ENCODE measurements at regions not wholly inside any gene's neighbourhood (a gene's known extent, or its start where the extent isn't known, plus 50 kb on each side); places are given as distances from the start of the nearest gene placed in this dataset.

DNA sequence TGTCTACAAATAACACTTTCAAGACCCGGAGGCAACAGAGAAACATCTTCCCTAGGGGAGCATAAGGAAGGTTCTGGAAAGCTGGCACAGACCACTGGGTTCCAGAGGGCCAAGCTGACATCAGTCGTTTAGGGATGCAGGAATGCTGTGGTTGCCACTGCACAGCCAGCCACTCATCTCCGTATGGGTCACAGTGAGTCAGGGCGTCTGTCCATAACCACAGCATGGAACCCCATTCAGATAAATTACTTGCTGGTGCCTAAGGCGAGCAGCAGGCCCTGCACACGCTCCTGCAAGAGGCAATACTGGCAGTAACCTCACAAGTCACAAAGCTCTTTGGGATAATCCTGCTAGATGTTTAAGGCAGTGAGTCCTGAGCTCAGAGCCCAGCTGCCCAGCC lies 140.9 kb upstream of the UBL3 start:
- H2AFZ ChIP-seq (ENCODE audit: low read depth, low read length) = no peak overlapping the region

DNA sequence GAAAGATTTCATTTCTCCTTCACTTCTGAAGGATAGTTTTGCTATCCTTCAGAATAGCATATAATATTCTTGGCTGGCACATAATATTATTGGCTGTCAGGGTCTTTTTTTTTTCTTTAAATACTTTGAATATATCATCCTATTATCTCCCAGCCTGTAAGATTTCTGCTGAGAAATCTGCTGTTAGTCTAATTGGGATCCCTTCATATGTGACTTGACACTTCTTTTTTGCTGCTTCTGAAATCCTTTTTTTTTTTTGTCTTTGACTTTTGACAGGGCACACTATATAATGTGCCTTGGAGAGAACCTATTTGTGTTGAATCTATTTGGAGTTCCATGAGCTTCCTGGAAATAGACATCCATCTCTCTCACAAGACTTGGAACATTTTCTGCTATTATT lies 136.9 kb upstream of the UBL3 start:
- Histone ChIP-seq H3K4me3 (ENCODE audit: low read length) (no peak overlapping the region), H3K27me3 (ENCODE audit: low read depth, low read length) (no peaks in the 10 kb centered on the region), H3K4me1 (ENCODE audit: low read length) (no peaks in the 10 kb centered on the region), H3K36me3 (replicated peaks; ENCODE audit: low read depth, low read length) (no peaks in the 10 kb centered on the region), H4K20me1 (ENCODE audit: insufficient read depth, low read length) (no peaks in the 10 kb centered on the region), H3K9ac (ENCODE audit: low read length) (no peak overlapping the region), H2AFZ (ENCODE audit: low read depth, low read length) (no peak overlapping the region), H3K9me3 (ENCODE audit: insufficient read depth, low read length) (no peaks in the 10 kb centered on the region), H3K79me2 (ENCODE audit: low read length) (no peaks in the 10 kb centered on the region), H3K27ac (ENCODE audit: low read length) (no peak overlapping the region), H3K4me2 (ENCODE audit: low read length) (no peak overlapping the region)
- no peak for TF ChIP-seq EZH2phosphoT487 (IDR thresholded peaks at IDR 0.05; ENCODE audit: low read depth)
- TF ChIP-seq, protein P1, sequence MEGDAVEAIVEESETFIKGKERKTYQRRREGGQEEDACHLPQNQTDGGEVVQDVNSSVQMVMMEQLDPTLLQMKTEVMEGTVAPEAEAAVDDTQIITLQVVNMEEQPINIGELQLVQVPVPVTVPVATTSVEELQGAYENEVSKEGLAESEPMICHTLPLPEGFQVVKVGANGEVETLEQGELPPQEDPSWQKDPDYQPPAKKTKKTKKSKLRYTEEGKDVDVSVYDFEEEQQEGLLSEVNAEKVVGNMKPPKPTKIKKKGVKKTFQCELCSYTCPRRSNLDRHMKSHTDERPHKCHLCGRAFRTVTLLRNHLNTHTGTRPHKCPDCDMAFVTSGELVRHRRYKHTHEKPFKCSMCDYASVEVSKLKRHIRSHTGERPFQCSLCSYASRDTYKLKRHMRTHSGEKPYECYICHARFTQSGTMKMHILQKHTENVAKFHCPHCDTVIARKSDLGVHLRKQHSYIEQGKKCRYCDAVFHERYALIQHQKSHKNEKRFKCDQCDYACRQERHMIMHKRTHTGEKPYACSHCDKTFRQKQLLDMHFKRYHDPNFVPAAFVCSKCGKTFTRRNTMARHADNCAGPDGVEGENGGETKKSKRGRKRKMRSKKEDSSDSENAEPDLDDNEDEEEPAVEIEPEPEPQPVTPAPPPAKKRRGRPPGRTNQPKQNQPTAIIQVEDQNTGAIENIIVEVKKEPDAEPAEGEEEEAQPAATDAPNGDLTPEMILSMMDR (IDR thresholded peaks at IDR 0.05; ENCODE audit: low read depth, low read length) = no peak

More for the DNA sequence above, 140.9 kb upstream of the UBL3 start:
- H3K9ac ChIP-seq (ENCODE audit: low read length) = no peak overlapping the region
- H4K20me1 ChIP-seq (ENCODE audit: insufficient read depth, low read length) = no peaks in the 10 kb centered on the region
- H3K36me3 ChIP-seq (replicated peaks; ENCODE audit: low read depth, low read length) = no peaks in the 10 kb centered on the region
- no peak overlapping the region for H3K4me2 ChIP-seq (ENCODE audit: low read length)
- 0 out of 2 replicates have a peak, but pooled peaks cover 3% of the 10 kb centered on the region for H3K27me3 ChIP-seq (ENCODE audit: low read depth, low read length)
- H3K9me3 ChIP-seq (ENCODE audit: insufficient read depth, low read length) = no peaks in the 10 kb centered on the region
- no peak overlapping the region for H3K27ac ChIP-seq (ENCODE audit: low read length)
- H3K4me1 ChIP-seq (ENCODE audit: low read length) = no peaks in the 10 kb centered on the region
- no peaks in the 10 kb centered on the region for H3K79me2 ChIP-seq (ENCODE audit: low read length)
- TF ChIP-seq, protein P1 (IDR thresholded peaks at IDR 0.05; ENCODE audit: low read depth, low read length) = no peak
- no peak for TF ChIP-seq EZH2phosphoT487 (IDR thresholded peaks at IDR 0.05; ENCODE audit: low read depth)
- no peak overlapping the region for H3K4me3 ChIP-seq (ENCODE audit: low read length)

DNA sequence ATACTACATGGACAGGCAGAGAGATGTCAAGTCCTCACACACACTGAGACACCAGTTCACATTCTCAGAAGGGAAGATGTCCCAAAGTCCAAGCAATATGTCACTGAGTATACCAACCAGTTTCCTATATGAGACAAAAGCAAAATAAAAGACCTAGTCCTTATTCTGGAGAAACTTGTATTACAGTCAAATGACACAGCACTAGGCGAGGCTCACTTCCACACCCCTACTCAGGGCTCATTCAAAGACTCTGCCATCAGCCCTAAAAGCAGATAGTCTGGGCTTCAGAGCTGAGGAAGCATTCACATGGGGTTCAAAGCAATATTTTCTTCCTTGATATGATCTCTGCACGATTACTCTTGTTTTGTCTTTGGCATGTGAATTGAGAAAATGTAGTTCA lies 129.9 kb upstream of the UBL3 start:
- Histone ChIP-seq H3K9me3 (ENCODE audit: insufficient read depth, low read length) (no peaks in the 10 kb centered on the region), H3K4me2 (ENCODE audit: low read length) (no peak overlapping the region), H3K79me2 (ENCODE audit: low read length) (no peaks in the 10 kb centered on the region), H2AFZ (ENCODE audit: low read depth, low read length) (no peak overlapping the region), H3K27me3 (ENCODE audit: low read depth, low read length) (no peaks in the 10 kb centered on the region), H3K4me1 (ENCODE audit: low read length) (no peaks in the 10 kb centered on the region), H3K36me3 (replicated peaks; ENCODE audit: low read depth, low read length) (no peaks in the 10 kb centered on the region), H3K4me3 (ENCODE audit: low read length) (no peak overlapping the region), H3K27ac (ENCODE audit: low read length) (no peak overlapping the region), H3K9ac (ENCODE audit: low read length) (no peak overlapping the region), H4K20me1 (ENCODE audit: insufficient read depth, low read length) (no peaks in the 10 kb centered on the region)
- no peak for TF ChIP-seq EZH2phosphoT487 (IDR thresholded peaks at IDR 0.05; ENCODE audit: low read depth)
- TF ChIP-seq, protein P1 (IDR thresholded peaks at IDR 0.05; ENCODE audit: low read depth, low read length) = no peak

DNA sequence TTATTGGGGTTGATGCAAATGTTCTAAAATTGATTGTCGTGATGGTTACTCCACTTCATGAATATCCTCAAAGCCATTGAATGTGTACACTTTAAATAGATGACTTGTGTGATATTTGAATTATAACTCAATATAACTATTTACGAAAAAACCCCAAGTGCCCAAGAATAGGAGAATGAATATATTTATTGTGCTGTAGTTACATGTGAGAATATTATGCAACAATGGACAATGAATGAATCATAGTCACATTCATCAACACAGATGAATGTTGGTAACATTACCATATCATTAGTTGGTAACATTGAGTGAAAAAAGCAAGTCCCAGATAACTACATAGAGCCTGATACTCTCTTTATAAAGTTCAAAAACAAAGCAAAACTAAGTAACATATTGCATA lies 127.8 kb upstream of the UBL3 start:
- no peak overlapping the region for H3K4me2 ChIP-seq (ENCODE audit: low read length)
- H3K27ac ChIP-seq (ENCODE audit: low read length) = no peak overlapping the region
- H3K79me2 ChIP-seq (ENCODE audit: low read length) = no peaks in the 10 kb centered on the region
- no peak overlapping the region for H2AFZ ChIP-seq (ENCODE audit: low read depth, low read length)
- H3K4me1 ChIP-seq (ENCODE audit: low read length) = no peaks in the 10 kb centered on the region
- no peaks in the 10 kb centered on the region for H3K9me3 ChIP-seq (ENCODE audit: insufficient read depth, low read length)
- no peaks in the 10 kb centered on the region for H4K20me1 ChIP-seq (ENCODE audit: insufficient read depth, low read length)
- H3K27me3 ChIP-seq (ENCODE audit: low read depth, low read length) = no peaks in the 10 kb centered on the region
- H3K4me3 ChIP-seq (ENCODE audit: low read length) = no peak overlapping the region
- TF ChIP-seq, protein P1 (IDR thresholded peaks at IDR 0.05; ENCODE audit: low read depth, low read length) = no peak
- no peak for TF ChIP-seq EZH2phosphoT487 (IDR thresholded peaks at IDR 0.05; ENCODE audit: low read depth)
- no peak overlapping the region for H3K9ac ChIP-seq (ENCODE audit: low read length)
- H3K36me3 ChIP-seq (replicated peaks; ENCODE audit: low read depth, low read length) = no peaks in the 10 kb centered on the region
